Spleen (tissue), 11 donors: ENCODE measurements at regions not wholly inside any gene's neighbourhood (a gene's known extent, or its start where the extent isn't known, plus 50 kb on each side); places are given as distances from the start of the nearest gene placed in this dataset.

Experiments used
- DNase-seq: peaks from one replicate; pipeline ENCODE4 v3.0.0-alpha.2; 2020
- H3K27ac ChIP-seq, 8 donors: fragments of 200-600 bp; sonication (generic) in 7 of 8; 1 replicate in 4 of 8; 2 replicates in 4 of 8; pipeline versions ENCODE4 v1.5.0 to v1.8.0; 2016 to 2021; ENCODE audit warnings: inconsistent platforms in 4 of 8, mild to moderate bottlenecking in 4 of 8, moderate library complexity in 1 of 8
- H3K27me3 ChIP-seq, 7 donors: fragments of 200-600 bp; sonication (generic) in 6 of 7; replicated peaks in 1 of 7; 1 replicate in 4 of 7; 2 replicates in 3 of 7; pipeline versions ENCODE4 v1.5.0 to v1.8.0; 2016 to 2021; ENCODE audit warnings: inconsistent platforms in 3 of 7, mild to moderate bottlenecking in 1 of 7
- H3K36me3 ChIP-seq, 6 donors: fragments of 200-600 bp; sonication (generic) in 5 of 6; 1 replicate in 4 of 6; 2 replicates in 2 of 6; pipeline versions ENCODE4 v1.5.0 to v1.8.0; 2016 to 2021; ENCODE audit warnings: inconsistent platforms in 2 of 6
- H3K4me1 ChIP-seq, 6 donors: fragments of 200-600 bp; sonication (generic) in 5 of 6; 1 replicate in 3 of 6; 2 replicates in 3 of 6; pipeline versions ENCODE4 v1.5.0 to v1.8.0; 2016 to 2021; ENCODE audit warnings: inconsistent platforms in 3 of 6
- H3K4me3 ChIP-seq, 8 donors: fragments of 200-600 bp; sonication (generic) in 7 of 8; 1 replicate in 4 of 8; 2 replicates in 4 of 8; pipeline versions ENCODE4 v1.5.0 to v1.8.0; 2016 to 2021; ENCODE audit warnings: inconsistent platforms in 4 of 8, mild to moderate bottlenecking in 4 of 8, moderate library complexity in 2 of 8
- H3K9me3 ChIP-seq, 8 donors: fragments of 200-600 bp; sonication (generic) in 7 of 8; 1 replicate in 4 of 8; 2 replicates in 4 of 8; pipeline versions ENCODE4 v1.5.0 to v1.8.0; 2016 to 2021; ENCODE audit warnings: inconsistent platforms in 4 of 8
- CTCF ChIP-seq, 11 experiments: fragments of 200-600 bp in 7 of 11; fragments of 450-650 bp in 4 of 11; sonication (generic) in 4 of 11; IDR thresholded peaks in 8 of 11; conservative IDR thresholded peaks in 3 of 11; 1 replicate in 7 of 11; 2 replicates in 4 of 11; pipeline versions ENCODE4 v1.4.0 to v1.8.0; 2016 to 2021; ENCODE audit warnings: antibody characterized with exemption in 11 of 11, inconsistent platforms in 4 of 11, mild to moderate bottlenecking in 1 of 11
- POLR2A ChIP-seq, 3 donors: fragments of 450-650 bp; IDR thresholded peaks; one replicate each; pipeline ENCODE4 v1.5.1; 2017; ENCODE audit warnings: antibody characterized with exemption in 3 of 3, mild to moderate bottlenecking in 1 of 3
- POLR2AphosphoS5 ChIP-seq, 3 donors: sonication (generic); formaldehyde crosslinking; IDR thresholded peaks; one replicate each; pipeline ENCODE4 v1.5.1; 2017; ENCODE audit warnings: antibody characterized with exemption in 3 of 3
- WGBS, 5 donors: extraction: QIAGEN DNeasy Blood & Tissue Kit in 3 of 5; methylation state at CpG; one replicate each; pipeline versions ENCODE4 v1.1.5 to v1.1.7; 2013 to 2018; 5-methylcytosine and 5-hydroxymethylcytosine counted together
- intact Hi-C: fragments of 100-400 bp; cut with DNase I; formaldehyde crosslinking; loops from one replicate; pipeline ENCODE4 v1.15.0; 2023; ENCODE audit warnings: low total_unique reads
- donor health status: healthy with polysubstance abuse.
- donor health status: DM: no; HTN: no; CAD: no; lungs with moderate emphysema.
- donor health status: DM: no; HTN: no; CAD: no.
- donor health status: Bipolar disorder and iron deficiency.
- donor health status: healthy.
- donor health status: DM: no; HTN: no; CAD: no.
- donor health status: DM: yes; HTN: yes; CAD: no.

GRCh38 chr21:27817902-27818623, 851.2 kb upstream of the ADAMTS5 start:
- DNase-seq, result no peak
- TF ChIP-seq CTCF (IDR thresholded peaks at IDR 0.05 in 8 of 11, conservative IDR thresholded peaks at IDR 0.05 in 3 of 11) (no peak), POLR2AphosphoS5 (IDR thresholded peaks at IDR 0.05) (no peak), POLR2A (IDR thresholded peaks at IDR 0.05) (no peak)
- 89 to 94% (median 90%) methylated on average over 5 of the region's 5 CpGs for WGBS, 5 donors

GRCh38 chr21:27817074-27817473, 850.2 kb upstream of the ADAMTS5 start:
- H3K4me3 ChIP-seq, result no peak overlapping the region
- 70 to 94% (median 76%) methylated on average over 1 of the region's 1 CpG for WGBS, 5 donors
- no peaks in the 10 kb centered on the region for H3K4me1 ChIP-seq
- H3K27ac ChIP-seq, result no peak overlapping the region
- no peaks in the 10 kb centered on the region for H3K27me3 ChIP-seq
- H3K9me3 ChIP-seq, result no peaks in the 10 kb centered on the region
- intact Hi-C loops, result no loop called here
- DNase-seq, result no peak
- TF ChIP-seq POLR2A (IDR thresholded peaks at IDR 0.05) (no peak), CTCF (IDR thresholded peaks at IDR 0.05 in 8 of 11, conservative IDR thresholded peaks at IDR 0.05 in 3 of 11) (no peak), POLR2AphosphoS5 (IDR thresholded peaks at IDR 0.05) (no peak)
- H3K36me3 ChIP-seq, result no peaks in the 10 kb centered on the region

More at GRCh38 chr21:27817902-27818623, 851.2 kb upstream of the ADAMTS5 start:
- Histone ChIP-seq H3K27me3 (no peaks in the 10 kb centered on the region), H3K4me1 (no peaks in the 10 kb centered on the region), H3K9me3 (no peaks in the 10 kb centered on the region), H3K4me3 (no peak overlapping the region), H3K36me3 (no peaks in the 10 kb centered on the region), H3K27ac (no peak overlapping the region)
- intact Hi-C loops, result no loop called here

GRCh38 chr21:27816301-27816700, 849.4 kb upstream of the ADAMTS5 start:
- H3K4me3 ChIP-seq, result no peak overlapping the region
- H3K9me3 ChIP-seq, result no peaks in the 10 kb centered on the region
- whole genome bisulfite sequencing, 5 donors, result 76 to 87% (median 79%) methylated on average over 4 of the region's 4 CpGs
- H3K4me1 ChIP-seq, result no peaks in the 10 kb centered on the region
- intact Hi-C loops, result no loop called here
- H3K27me3 ChIP-seq, result no peaks in the 10 kb centered on the region
- no peak overlapping the region for H3K27ac ChIP-seq
- DNase-seq, result no peak
- TF ChIP-seq POLR2A (IDR thresholded peaks at IDR 0.05) (no peak), POLR2AphosphoS5 (IDR thresholded peaks at IDR 0.05) (no peak), CTCF (IDR thresholded peaks at IDR 0.05 in 8 of 11, conservative IDR thresholded peaks at IDR 0.05 in 3 of 11) (no peak)
- no peaks in the 10 kb centered on the region for H3K36me3 ChIP-seq

- Histone ChIP-seq H3K4me3 (no peak overlapping the region), H3K27me3 (no peaks in the 10 kb centered on the region), H3K36me3 (no peaks in the 10 kb centered on the region), H3K9me3 (no peaks in the 10 kb centered on the region), H3K4me1 (no peaks in the 10 kb centered on the region), H3K27ac (no peak overlapping the region)
- WGBS, 5 donors, result 76 to 87% (median 84%) methylated on average over 1 of the region's 1 CpG
- no peak for TF ChIP-seq POLR2AphosphoS5 (IDR thresholded peaks at IDR 0.05)
- TF ChIP-seq CTCF (IDR thresholded peaks at IDR 0.05 in 8 of 11, conservative IDR thresholded peaks at IDR 0.05 in 3 of 11), result no peak
- TF ChIP-seq POLR2A (IDR thresholded peaks at IDR 0.05), result no peak
- intact Hi-C loops, result no loop called here
- DNase-seq, result no peak
These were observed 847.3 kb upstream of the ADAMTS5 start for GRCh38 chr21:27814226-27814625.
